ENCODE measurements at regions not wholly inside any gene's neighbourhood (a gene's known extent, or its start where the extent isn't known, plus 50 kb on each side); places are given as distances from the start of the nearest gene placed in this dataset.
"Not testable (repeated sequence)": the region's sequence is repeated elsewhere in the genome, so short reads cannot be mapped to it uniquely, and the experiment has no call there.

DNA sequence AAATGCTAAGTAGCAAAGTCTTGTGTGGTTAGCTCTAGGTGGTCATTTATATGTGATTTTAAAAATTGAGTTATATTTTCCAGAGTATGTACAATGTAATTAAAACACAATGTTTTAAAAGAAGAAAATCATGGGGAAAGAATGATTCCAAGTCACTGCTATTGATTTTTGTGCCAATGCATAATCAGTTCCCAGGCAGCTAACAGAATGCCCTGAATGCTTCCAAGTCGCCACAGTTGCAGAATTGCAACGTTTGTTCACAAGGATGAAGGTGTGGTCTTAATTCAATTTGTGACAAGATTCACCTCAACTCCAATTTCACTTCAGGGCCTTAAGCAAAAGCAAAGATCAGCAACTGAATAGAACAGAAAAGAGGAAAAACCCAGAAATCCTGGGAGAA, 200.4 kb downstream of the SPP2 start:
- Histone ChIP-seq H3K9ac (ENCODE audit: insufficient read depth, low read length) (no peak overlapping the region), H3K4me2 (ENCODE audit: extremely low read depth, insufficient read depth, low read length) (no peak overlapping the region)
- no peak for DNase-seq (ENCODE audit: low read depth in 2 of 2)

GRCh38 chr2:234249873-234250272, 199.4 kb downstream of the SPP2 start:
- Histone ChIP-seq H3K79me2 (ENCODE audit: control insufficient read depth, insufficient read depth, low read length) (no peaks in the 10 kb centered on the region), H3K9me3 (ENCODE audit: control insufficient read depth, insufficient read depth, low read depth, low read length) (no peaks in the 10 kb centered on the region), H2AFZ (ENCODE audit: low read length) (no peak overlapping the region), H3K4me2 (ENCODE audit: extremely low read depth, insufficient read depth, low read length) (peak overlapping the region; percentile 30), H3K27me3 (ENCODE audit: control insufficient read depth, insufficient read depth, low read length) (no peaks in the 10 kb centered on the region), H3K4me3 (replicated peaks in 1 of 4; ENCODE audit: control extremely low read depth in 1 of 4, insufficient read depth in 1 of 4, low read depth in 3 of 4, low read length in 4 of 4) (no peak overlapping the region), H3K4me1 (ENCODE audit: control insufficient read depth, extremely low read depth, insufficient read depth, low read length) (peaks cover 22% of the 10 kb centered on the region), H3K27ac (ENCODE audit: insufficient read depth, low read length) (no peak overlapping the region), H3K36me3 (ENCODE audit: control insufficient read depth, insufficient read depth, low read length) (no peaks in the 10 kb centered on the region), H4K20me1 (ENCODE audit: control insufficient read depth, extremely low read depth, insufficient read depth, low read length) (no peaks in the 10 kb centered on the region), H3K9ac (ENCODE audit: insufficient read depth, low read length) (no peak overlapping the region)
- TF ChIP-seq EZH2 (IDR thresholded peaks at IDR 0.05; ENCODE audit: low read length, missing control alignments) (no peak), CTCF (conservative IDR thresholded peaks at IDR 0.05 in 1 of 2, IDR thresholded peaks at IDR 0.05 in 1 of 2; ENCODE audit: low read depth in 1 of 2, low read length in 2 of 2) (no peak)
- DNase-seq (ENCODE audit: low read depth in 2 of 2): peak; percentile 27 to 93

More for the DNA sequence above, 200.4 kb downstream of the SPP2 start:
- no peaks in the 10 kb centered on the region for H3K79me2 ChIP-seq (ENCODE audit: control insufficient read depth, insufficient read depth, low read length)
- H3K9me3 ChIP-seq (ENCODE audit: control insufficient read depth, insufficient read depth, low read depth, low read length): no peaks in the 10 kb centered on the region
- H3K36me3 ChIP-seq (ENCODE audit: control insufficient read depth, insufficient read depth, low read length): no peaks in the 10 kb centered on the region
- no peaks in the 10 kb centered on the region for H4K20me1 ChIP-seq (ENCODE audit: control insufficient read depth, extremely low read depth, insufficient read depth, low read length)
- no peak overlapping the region for H3K27ac ChIP-seq (ENCODE audit: insufficient read depth, low read length)
- H3K4me1 ChIP-seq (ENCODE audit: control insufficient read depth, extremely low read depth, insufficient read depth, low read length): peaks cover 16% of the 10 kb centered on the region
- no peak overlapping the region for H3K4me3 ChIP-seq (replicated peaks in 1 of 4; ENCODE audit: control extremely low read depth in 1 of 4, insufficient read depth in 1 of 4, low read depth in 3 of 4, low read length in 4 of 4)
- no peak overlapping the region for H2AFZ ChIP-seq (ENCODE audit: low read length)
- H3K27me3 ChIP-seq (ENCODE audit: control insufficient read depth, insufficient read depth, low read length): no peaks in the 10 kb centered on the region
- no peak for TF ChIP-seq EZH2 (IDR thresholded peaks at IDR 0.05; ENCODE audit: low read length, missing control alignments)
- TF ChIP-seq CTCF (conservative IDR thresholded peaks at IDR 0.05 in 1 of 2, IDR thresholded peaks at IDR 0.05 in 1 of 2; ENCODE audit: low read depth in 1 of 2, low read length in 2 of 2): no peak

DNA sequence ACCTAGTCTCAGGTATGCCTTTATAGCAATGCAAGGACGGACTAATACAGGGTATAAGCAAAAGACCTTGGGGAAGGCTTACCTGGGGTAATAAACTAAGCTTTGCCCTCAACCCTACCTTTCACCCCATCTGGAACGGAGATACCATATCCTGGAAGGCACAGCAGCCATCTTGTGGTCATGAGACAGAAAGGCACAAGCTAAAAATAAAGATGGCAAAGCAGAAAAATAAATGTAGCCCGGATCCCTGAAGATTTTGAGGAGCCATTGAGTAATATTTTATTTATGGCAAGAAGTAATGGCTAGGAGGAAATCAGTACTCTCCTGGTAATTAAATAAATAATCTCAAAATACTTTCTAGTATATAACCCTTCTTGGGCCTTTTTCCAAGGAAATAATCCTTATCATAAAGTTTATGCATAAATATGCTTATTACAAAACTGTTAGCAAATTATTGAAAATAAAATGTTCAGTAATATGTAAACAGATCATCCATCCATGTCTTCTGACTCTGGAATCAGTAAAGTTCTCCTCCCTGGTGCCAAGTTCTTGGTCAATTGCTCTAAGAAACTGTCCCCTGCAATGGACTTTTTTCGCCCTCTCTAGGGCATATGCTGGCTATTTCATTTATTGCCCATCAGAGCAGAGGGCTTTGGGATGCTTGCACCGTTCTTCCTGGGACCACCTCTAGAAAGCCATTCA, 198.7 kb downstream of the SPP2 start:
- H3K4me2 ChIP-seq (ENCODE audit: extremely low read depth, insufficient read depth, low read length): peak overlapping the region; percentile 30
- DNase-seq (ENCODE audit: low read depth in 2 of 2): peak in 1 of 2 donors; percentile 76
- peaks cover 22% of the 10 kb centered on the region for H3K4me1 ChIP-seq (ENCODE audit: control insufficient read depth, extremely low read depth, insufficient read depth, low read length)
- no peaks in the 10 kb centered on the region for H3K36me3 ChIP-seq (ENCODE audit: control insufficient read depth, insufficient read depth, low read length)
- no peaks in the 10 kb centered on the region for H3K79me2 ChIP-seq (ENCODE audit: control insufficient read depth, insufficient read depth, low read length)
- no peak overlapping the region for H2AFZ ChIP-seq (ENCODE audit: low read length)
- H3K27ac ChIP-seq (ENCODE audit: insufficient read depth, low read length): no peak overlapping the region
- H3K27me3 ChIP-seq (ENCODE audit: control insufficient read depth, insufficient read depth, low read length): no peaks in the 10 kb centered on the region
- H3K9ac ChIP-seq (ENCODE audit: insufficient read depth, low read length): no peak overlapping the region
- peak in 1 of 2 donors; percentile 26 for TF ChIP-seq CTCF (conservative IDR thresholded peaks at IDR 0.05 in 1 of 2, IDR thresholded peaks at IDR 0.05 in 1 of 2; ENCODE audit: low read depth in 1 of 2, low read length in 2 of 2)
- TF ChIP-seq EZH2 (IDR thresholded peaks at IDR 0.05; ENCODE audit: low read length, missing control alignments): no peak
- no peak overlapping the region for H3K4me3 ChIP-seq (replicated peaks in 1 of 4; ENCODE audit: control extremely low read depth in 1 of 4, insufficient read depth in 1 of 4, low read depth in 3 of 4, low read length in 4 of 4)
- no peaks in the 10 kb centered on the region for H4K20me1 ChIP-seq (ENCODE audit: control insufficient read depth, extremely low read depth, insufficient read depth, low read length)
- H3K9me3 ChIP-seq (ENCODE audit: control insufficient read depth, insufficient read depth, low read depth, low read length): no peaks in the 10 kb centered on the region

DNA sequence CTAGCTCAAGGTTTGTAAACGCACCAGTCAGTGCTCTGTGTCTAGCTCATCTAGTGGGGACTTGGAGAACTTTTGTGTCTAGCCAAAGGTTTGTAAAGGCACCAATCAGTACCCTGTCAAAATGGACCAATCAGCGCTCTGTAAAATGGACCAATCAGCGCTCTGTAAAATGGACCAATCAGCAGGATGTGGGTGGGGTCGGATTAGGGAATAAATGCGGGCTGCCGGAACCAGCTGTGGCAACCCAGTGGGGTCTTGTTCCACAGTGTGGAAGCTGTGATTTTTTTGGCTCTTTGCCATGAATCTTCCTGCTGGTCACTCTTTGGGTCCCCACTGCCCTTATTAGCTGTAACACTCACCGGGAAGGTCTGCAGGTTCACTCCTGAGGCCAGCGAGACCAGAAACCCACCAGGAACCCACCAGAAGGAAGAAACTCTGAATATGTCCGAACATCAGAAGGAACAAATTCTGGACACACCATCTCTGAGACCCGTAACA, 197.8 kb downstream of the SPP2 start:
- not testable (repeated sequence) for DNase-seq (ENCODE audit: low read depth in 2 of 2); H3K9ac ChIP-seq (ENCODE audit: insufficient read depth, low read length); H3K4me3 ChIP-seq (replicated peaks in 1 of 4; ENCODE audit: control extremely low read depth in 1 of 4, insufficient read depth in 1 of 4, low read depth in 3 of 4, low read length in 4 of 4); H2AFZ ChIP-seq (ENCODE audit: low read length); H3K27ac ChIP-seq (ENCODE audit: insufficient read depth, low read length); H3K79me2 ChIP-seq (ENCODE audit: control insufficient read depth, insufficient read depth, low read length); H4K20me1 ChIP-seq (ENCODE audit: control insufficient read depth, extremely low read depth, insufficient read depth, low read length); H3K4me2 ChIP-seq (ENCODE audit: extremely low read depth, insufficient read depth, low read length); H3K27me3 ChIP-seq (ENCODE audit: control insufficient read depth, insufficient read depth, low read length); H3K9me3 ChIP-seq (ENCODE audit: control insufficient read depth, insufficient read depth, low read depth, low read length); H3K36me3 ChIP-seq (ENCODE audit: control insufficient read depth, insufficient read depth, low read length)
- peaks cover 22% of the 10 kb centered on the region for H3K4me1 ChIP-seq (ENCODE audit: control insufficient read depth, extremely low read depth, insufficient read depth, low read length)

Measured in fibroblast of lung (primary cell).